ENCODE measurements at regions not wholly inside any gene's neighbourhood (a gene's known extent, or its start where the extent isn't known, plus 50 kb on each side); places are given as distances from the start of the nearest gene placed in this dataset.

- TF ChIP-seq, protein P1, sequence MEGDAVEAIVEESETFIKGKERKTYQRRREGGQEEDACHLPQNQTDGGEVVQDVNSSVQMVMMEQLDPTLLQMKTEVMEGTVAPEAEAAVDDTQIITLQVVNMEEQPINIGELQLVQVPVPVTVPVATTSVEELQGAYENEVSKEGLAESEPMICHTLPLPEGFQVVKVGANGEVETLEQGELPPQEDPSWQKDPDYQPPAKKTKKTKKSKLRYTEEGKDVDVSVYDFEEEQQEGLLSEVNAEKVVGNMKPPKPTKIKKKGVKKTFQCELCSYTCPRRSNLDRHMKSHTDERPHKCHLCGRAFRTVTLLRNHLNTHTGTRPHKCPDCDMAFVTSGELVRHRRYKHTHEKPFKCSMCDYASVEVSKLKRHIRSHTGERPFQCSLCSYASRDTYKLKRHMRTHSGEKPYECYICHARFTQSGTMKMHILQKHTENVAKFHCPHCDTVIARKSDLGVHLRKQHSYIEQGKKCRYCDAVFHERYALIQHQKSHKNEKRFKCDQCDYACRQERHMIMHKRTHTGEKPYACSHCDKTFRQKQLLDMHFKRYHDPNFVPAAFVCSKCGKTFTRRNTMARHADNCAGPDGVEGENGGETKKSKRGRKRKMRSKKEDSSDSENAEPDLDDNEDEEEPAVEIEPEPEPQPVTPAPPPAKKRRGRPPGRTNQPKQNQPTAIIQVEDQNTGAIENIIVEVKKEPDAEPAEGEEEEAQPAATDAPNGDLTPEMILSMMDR (IDR thresholded peaks at IDR 0.05; ENCODE audit: low read depth, low read length): no peak
- peaks cover 5% of the 10 kb centered on the region for H3K4me1 ChIP-seq (ENCODE audit: low read depth)
Measured at GRCh38 chr2:56012221-56012765, 88.7 kb upstream of the EFEMP1 start.

GRCh38 chr2:56013475-56013874 lies 89.9 kb upstream of the EFEMP1 start:
- Histone ChIP-seq H3K4me1 (ENCODE audit: low read depth) (peaks cover 5% of the 10 kb centered on the region), H3K36me3 (no peaks in the 10 kb centered on the region), H3K4me3 (no peak overlapping the region), H3K27me3 (no peaks in the 10 kb centered on the region), H3K9me3 (ENCODE audit: low read depth) (no peaks in the 10 kb centered on the region), H3K27ac (no peak overlapping the region)
- DNase-seq (ENCODE audit: low read depth in 1 of 2, low spot score in 1 of 2): no peak
- TF ChIP-seq, protein P1 (IDR thresholded peaks at IDR 0.05; ENCODE audit: low read depth, low read length): no peak

More at GRCh38 chr2:56012221-56012765, 88.7 kb upstream of the EFEMP1 start:
- DNase-seq (ENCODE audit: low read depth in 1 of 2, low spot score in 1 of 2): no peak
- no peaks in the 10 kb centered on the region for H3K27me3 ChIP-seq
- H3K27ac ChIP-seq: no peak overlapping the region
- H3K4me3 ChIP-seq: no peak overlapping the region
- no peaks in the 10 kb centered on the region for H3K9me3 ChIP-seq (ENCODE audit: low read depth)
- no peaks in the 10 kb centered on the region for H3K36me3 ChIP-seq

GRCh38 chr2:56014046-56014730 lies 90.6 kb upstream of the EFEMP1 start:
- H3K36me3 ChIP-seq: no peaks in the 10 kb centered on the region
- no peaks in the 10 kb centered on the region for H3K27me3 ChIP-seq
- H3K27ac ChIP-seq: no peak overlapping the region
- no peaks in the 10 kb centered on the region for H3K9me3 ChIP-seq (ENCODE audit: low read depth)
- peak in 1 of 2 donors; percentile 76 for DNase-seq (ENCODE audit: low read depth in 1 of 2, low spot score in 1 of 2)
- TF ChIP-seq, protein P1 (IDR thresholded peaks at IDR 0.05; ENCODE audit: low read depth, low read length): no peak
- H3K4me3 ChIP-seq: no peak overlapping the region
- H3K4me1 ChIP-seq (ENCODE audit: low read depth): peaks cover 3% of the 10 kb centered on the region

GRCh38 chr2:56015711-56016115 lies 92.1 kb upstream of the EFEMP1 start:
- H3K4me3 ChIP-seq: no peak overlapping the region
- H3K27ac ChIP-seq: no peak overlapping the region
- peak in 1 of 2 donors; percentile 9 for DNase-seq (ENCODE audit: low read depth in 1 of 2, low spot score in 1 of 2)
- TF ChIP-seq, protein P1 (IDR thresholded peaks at IDR 0.05; ENCODE audit: low read depth, low read length): no peak
- no peaks in the 10 kb centered on the region for H3K9me3 ChIP-seq (ENCODE audit: low read depth)
- no peaks in the 10 kb centered on the region for H3K36me3 ChIP-seq
- H3K27me3 ChIP-seq: no peaks in the 10 kb centered on the region
- H3K4me1 ChIP-seq (ENCODE audit: low read depth): no peaks in the 10 kb centered on the region

DNA sequence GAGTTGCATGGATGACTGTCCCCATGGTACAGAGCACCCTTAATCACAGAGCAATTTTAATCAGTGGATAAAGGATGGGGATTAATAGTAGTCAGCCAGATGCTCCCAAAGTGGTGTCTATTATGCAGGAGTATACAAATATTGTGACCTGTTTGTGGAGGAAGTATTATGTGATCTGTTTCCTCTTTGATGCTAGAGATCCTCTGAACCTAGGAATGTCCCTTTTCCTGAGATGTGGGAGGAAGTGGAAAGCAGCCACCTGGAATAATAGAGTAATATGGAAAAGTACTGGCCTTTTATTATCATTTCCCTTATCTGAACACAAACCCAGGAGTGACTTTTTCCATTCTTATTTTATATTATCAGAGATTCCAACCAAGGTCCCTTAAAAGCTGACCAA lies 94.2 kb upstream of the EFEMP1 start:
- H3K36me3 ChIP-seq: no peaks in the 10 kb centered on the region
- H3K9me3 ChIP-seq (ENCODE audit: low read depth): no peaks in the 10 kb centered on the region
- H3K4me3 ChIP-seq: no peak overlapping the region
- H3K4me1 ChIP-seq (ENCODE audit: low read depth): no peaks in the 10 kb centered on the region
- H3K27ac ChIP-seq: no peak overlapping the region
- TF ChIP-seq, protein P1 (IDR thresholded peaks at IDR 0.05; ENCODE audit: low read depth, low read length): no peak
- H3K27me3 ChIP-seq: no peaks in the 10 kb centered on the region
- no peak for DNase-seq (ENCODE audit: low read depth in 1 of 2, low spot score in 1 of 2)

Measured in cardiac muscle cell (in vitro differentiated cells and primary cell).